HCT116 (cell line): ENCODE measurements at regions not wholly inside any gene's neighbourhood (a gene's known extent, or its start where the extent isn't known, plus 50 kb on each side); places are given as distances from the start of the nearest gene placed in this dataset.

Source experiments
- ATAC-seq: fragments of 200-7000 bp; cut with Tn5 transposase; 2 replicates; pipeline ENCODE4 v1.9.1; 2020; ENCODE audit warnings: mild to moderate bottlenecking, moderate library complexity
- BruUV-seq: library from RNA; stranded (reverse); fragments of 400-500 nt; replicated peaks from 2 replicates; lab custom pipeline; 2021; lab: Mats Ljungman, UMichigan
- CTCF ChIA-PET: fragments of 300-600 bp; sonication (Branson Sonifier 250); formaldehyde crosslinking; loops from one replicate; lab custom pipeline; 2021; ENCODE audit warnings: antibody characterized with exemption; lab: Charles Lee
- POLR2A ChIA-PET: fragments of 300-600, 350-600 bp; sonication (Branson Sonifier 250); formaldehyde crosslinking; loops from one replicate; lab custom pipeline; 2021; ENCODE audit warnings: antibody characterized with exemption; lab: Charles Lee
- RAD21 ChIA-PET, 2 experiments: fragments of 300-600 bp; sonication (Branson Sonifier 250); formaldehyde crosslinking; loops; one replicate each; lab custom pipeline; 2023; ENCODE audit warnings: low total read pairs in 2 of 2; ENCODE audit not compliant: uncharacterized antibody in 2 of 2, unreplicated experiment in 2 of 2, low non-redundant PET in 1 of 2; lab: Charles Lee
- DNase-seq: peaks from one replicate; pipeline ENCODE4 v3.0.0-alpha.2; 2010; ENCODE audit warnings: low read depth, low spot score
- H2AFZ ChIP-seq: fragments of 200-600 bp; shearing (Covaris generic), sonication (generic); 2 replicates; pipeline ENCODE4 v1.6.1; 2017; ENCODE audit warnings: low read depth, mixed run types, mixed read lengths, antibody characterized with exemption, low read length; ENCODE audit not compliant: poor library complexity, severe bottlenecking
- H3K27ac ChIP-seq: 2 replicates; pipeline ENCODE4 v1.5.1; 2012; ENCODE audit warnings: low read depth, low read length
- H3K27me3 ChIP-seq: fragments of 200-600 bp; sonication (generic); 2 replicates; pipeline ENCODE4 v1.6.1; 2016; ENCODE audit warnings: mixed run types, low read length, mixed read lengths; ENCODE audit not compliant: insufficient read depth
- H3K36me3 ChIP-seq, 2 experiments: fragments of 200-500 bp in 1 of 2; fragments of 200-600 bp in 1 of 2; sonication (Bioruptor generic) in 1 of 2; sonication (generic) in 1 of 2; 2 replicates each; pipeline versions ENCODE4 v1.5.1 to v1.6.1; 2014 to 2016; ENCODE audit warnings: low read length in 2 of 2, inconsistent platforms in 1 of 2, mixed read lengths in 1 of 2, mixed run types in 1 of 2; ENCODE audit not compliant: insufficient read depth in 2 of 2, control insufficient read depth in 1 of 2
- H3K4me1 ChIP-seq, 2 experiments: fragments of 200-600 bp in 1 of 2; sonication (generic) in 1 of 2; 2 replicates each; pipeline versions ENCODE4 v1.5.1 to v1.6.1; 2012 to 2017; ENCODE audit warnings: low read length in 2 of 2, inconsistent platforms in 1 of 2, mild to moderate bottlenecking in 1 of 2, mixed read lengths in 1 of 2, mixed run types in 1 of 2, moderate library complexity in 1 of 2; ENCODE audit not compliant: insufficient read depth in 2 of 2, control insufficient read depth in 1 of 2
- H3K4me2 ChIP-seq: fragments of 200-600 bp; sonication (generic); 2 replicates; pipeline ENCODE4 v1.6.1; 2017; ENCODE audit warnings: mixed run types, low read length, mixed read lengths
- H3K4me3 ChIP-seq, 2 experiments: fragments of 200-600 bp in 1 of 2; sonication (generic) in 1 of 2; replicated peaks in 1 of 2; 2 replicates each; pipeline ENCODE4 v1.5.1; 2011 to 2016; ENCODE audit warnings: low read length in 2 of 2, control low read depth in 1 of 2, low read depth in 1 of 2, mild to moderate bottlenecking in 1 of 2, mixed read lengths in 1 of 2, mixed run types in 1 of 2
- H3K79me2 ChIP-seq: fragments of 200-600 bp; sonication (generic); 2 replicates; pipeline ENCODE4 v1.6.1; 2017; ENCODE audit warnings: mild to moderate bottlenecking, mixed run types, low read length, moderate library complexity, mixed read lengths; ENCODE audit not compliant: insufficient read depth
- H3K9ac ChIP-seq: fragments of 200-600 bp; sonication (generic); 2 replicates; pipeline ENCODE4 v1.6.1; 2016; ENCODE audit warnings: low read length, mixed read lengths
- H3K9me2 ChIP-seq: fragments of 200-600 bp; sonication (generic), shearing (Covaris generic); 2 replicates; pipeline ENCODE4 v1.6.1; 2017; ENCODE audit warnings: mixed run types, mild to moderate bottlenecking, moderate library complexity; ENCODE audit not compliant: insufficient read depth
- H3K9me3 ChIP-seq, 2 experiments: fragments of 200-500 bp in 1 of 2; fragments of 200-600 bp in 1 of 2; sonication (Bioruptor generic) in 1 of 2; sonication (generic) in 1 of 2; 2 replicates each; pipeline ENCODE4 v1.6.1; 2014 to 2017; ENCODE audit warnings: low read length in 2 of 2, mixed read lengths in 2 of 2, inconsistent platforms in 1 of 2, low read depth in 1 of 2, mild to moderate bottlenecking in 1 of 2, mixed run types in 1 of 2, moderate library complexity in 1 of 2; ENCODE audit not compliant: control insufficient read depth in 1 of 2, insufficient read depth in 1 of 2
- H4K20me1 ChIP-seq: fragments of 200-600 bp; sonication (generic), shearing (Covaris generic); 2 replicates; pipeline ENCODE4 v1.6.1; 2017; ENCODE audit warnings: mixed run types, mild to moderate bottlenecking, moderate library complexity; ENCODE audit not compliant: insufficient read depth
- CTCF ChIP-seq, 3 experiments: fragments of 200-600 bp in 1 of 3; sonication (generic) in 1 of 3; IDR thresholded peaks in 2 of 3; conservative IDR thresholded peaks in 1 of 3; 2 replicates each; pipeline ENCODE4 v1.5.1; 2012 to 2017; ENCODE audit warnings: low read depth in 2 of 3, low read length in 2 of 3, antibody characterized with exemption in 1 of 3, borderline replicate concordance in 1 of 3, control low read depth in 1 of 3, mild to moderate bottlenecking in 1 of 3, mixed read lengths in 1 of 3, mixed run types in 1 of 3, moderate library complexity in 1 of 3; ENCODE audit not compliant: insufficient read depth in 1 of 3
- ELF1 ChIP-seq: IDR thresholded peaks from 2 replicates; pipeline ENCODE4 v1.6.1; 2012; ENCODE audit warnings: low read depth, borderline replicate concordance
- EZH2 ChIP-seq: fragments of 200-600 bp; sonication (generic); IDR thresholded peaks from 2 replicates; pipeline ENCODE4 v1.6.1; 2017; ENCODE audit warnings: antibody characterized with exemption, mixed run types
- FOSL1 ChIP-seq: IDR thresholded peaks from 2 replicates; pipeline ENCODE4 v1.6.1; 2012; ENCODE audit warnings: low read depth
- MAX ChIP-seq: IDR thresholded peaks from 2 replicates; pipeline ENCODE4 v1.6.1; 2012
- POLR2A ChIP-seq: IDR thresholded peaks from 2 replicates; pipeline ENCODE4 v1.7.0; 2011; ENCODE audit warnings: borderline replicate concordance; ENCODE audit not compliant: insufficient read depth, insufficient read length; ENCODE audit errors: extremely low read depth
- RAD21 ChIP-seq: IDR thresholded peaks from 2 replicates; pipeline ENCODE4 v1.6.1; 2012; ENCODE audit warnings: low read depth, mild to moderate bottlenecking
- REST ChIP-seq: IDR thresholded peaks from 2 replicates; pipeline ENCODE4 v1.6.1; 2012; ENCODE audit warnings: low read depth
- SIN3A ChIP-seq: IDR thresholded peaks from 2 replicates; pipeline ENCODE4 v1.6.1; 2012; ENCODE audit warnings: low read depth
- SP1 ChIP-seq: IDR thresholded peaks from 2 replicates; pipeline ENCODE4 v1.6.1; 2012; ENCODE audit warnings: low read depth
- ZBTB33 ChIP-seq: IDR thresholded peaks from 2 replicates; pipeline ENCODE4 v1.6.1; 2011; ENCODE audit warnings: mild to moderate bottlenecking, low read length, moderate library complexity; ENCODE audit not compliant: insufficient replicate concordance; ENCODE audit errors: extremely low read depth
- ZFX ChIP-seq: fragments of 450-650 bp; IDR thresholded peaks from 2 replicates; pipeline ENCODE4 v1.6.1; 2017
- ZNF274 ChIP-seq: fragments of 200-500 bp; sonication (Bioruptor generic); IDR thresholded peaks from 2 replicates; pipeline ENCODE4 v1.6.1; 2014; ENCODE audit warnings: mild to moderate bottlenecking, low read depth, low read length, inconsistent platforms
- intact Hi-C: fragments of 100-400 bp; cut with micrococcal nuclease; formaldehyde crosslinking; loops from 2 replicates; pipeline ENCODE4 v1.10.0; 2022

- intact Hi-C loops: no loop called here
- Histone ChIP-seq H3K27me3 (no peaks in the 10 kb centered on the region), H3K9ac (no peak overlapping the region), H4K20me1 (no peaks in the 10 kb centered on the region), H3K79me2 (no peaks in the 10 kb centered on the region), H3K36me3 (no peaks in the 10 kb centered on the region), H3K27ac (no peak overlapping the region), H2AFZ (no peak overlapping the region), H3K4me1 (no peaks in the 10 kb centered on the region), H3K9me2 (no peaks in the 10 kb centered on the region)
- RAD21 ChIA-PET: no interaction called here
- POLR2A ChIA-PET: no interaction called here
- CTCF ChIA-PET: no interaction called here
- no peak for DNase-seq
- no peak for TF ChIP-seq FOSL1
- no peak for TF ChIP-seq ZBTB33
- TF ChIP-seq ZNF274: no peak
- TF ChIP-seq ELF1: no peak
- no peak for TF ChIP-seq SP1
- no peak for TF ChIP-seq SIN3A
- TF ChIP-seq ZFX: no peak
- TF ChIP-seq REST: no peak
- TF ChIP-seq EZH2: no peak
- no peak for TF ChIP-seq CTCF (IDR thresholded peaks at IDR 0.05 in 2 of 3, conservative IDR thresholded peaks at IDR 0.05 in 1 of 3; ENCODE audit: borderline replicate concordance in 1 of 3, insufficient read depth in 1 of 3, low read depth in 2 of 3, low read length in 2 of 3)
- TF ChIP-seq MAX: no peak
- no peak for TF ChIP-seq RAD21
- TF ChIP-seq POLR2A: no peak
- TF ChIP-seq, all 23 proteins: peak for 0
- H3K9me3 ChIP-seq: peaks cover 16 to 29% of the 10 kb centered on the region in 2 experiments; a peak in 2 of 4 replicates
- ATAC-seq: no peak
- BruUV-seq: no TSS peak
- H3K4me2 ChIP-seq: no peak overlapping the region
- no peak overlapping the region for H3K4me3 ChIP-seq
Observed at GRCh38 chr14:87690076-87690613, 302.8 kb downstream of the GALC start.
